ENCODE measurements at regions not wholly inside any gene's neighbourhood (a gene's known extent, or its start where the extent isn't known, plus 50 kb on each side); places are given as distances from the start of the nearest gene placed in this dataset.

DNA sequence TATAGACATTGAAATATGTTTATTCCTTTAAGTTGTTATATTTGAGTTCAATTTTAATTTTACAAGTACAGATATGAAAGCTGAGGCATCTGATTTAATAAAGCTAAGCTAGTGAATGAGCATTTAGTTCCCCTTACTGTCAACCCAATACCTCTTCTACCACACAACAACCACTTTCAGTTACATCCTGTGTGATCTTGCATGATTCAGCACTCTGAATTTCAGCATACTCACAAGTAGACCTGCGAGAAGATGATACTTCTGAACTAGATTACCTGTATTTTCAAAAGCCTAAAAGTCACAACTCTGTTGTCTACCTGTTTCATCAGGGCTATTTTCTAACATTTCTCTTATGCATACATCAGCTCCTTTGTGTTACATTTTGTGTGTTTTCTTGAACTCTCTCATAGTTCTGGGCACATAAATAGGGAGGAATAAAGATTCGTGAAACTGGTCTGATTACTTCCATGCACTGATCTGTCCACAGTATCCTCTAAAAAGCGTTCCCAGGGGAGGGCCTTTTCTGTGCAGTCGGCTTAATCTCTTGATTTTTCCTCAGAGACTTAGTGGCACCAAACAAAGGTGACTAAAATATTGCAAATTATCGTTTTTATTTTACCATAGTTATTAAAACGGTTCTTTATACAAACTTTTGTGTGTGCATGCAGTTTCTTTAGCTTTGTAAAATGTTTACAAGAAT is 2025.5 kb upstream of the NUDT12 start:
- TF ChIP-seq, protein P1, sequence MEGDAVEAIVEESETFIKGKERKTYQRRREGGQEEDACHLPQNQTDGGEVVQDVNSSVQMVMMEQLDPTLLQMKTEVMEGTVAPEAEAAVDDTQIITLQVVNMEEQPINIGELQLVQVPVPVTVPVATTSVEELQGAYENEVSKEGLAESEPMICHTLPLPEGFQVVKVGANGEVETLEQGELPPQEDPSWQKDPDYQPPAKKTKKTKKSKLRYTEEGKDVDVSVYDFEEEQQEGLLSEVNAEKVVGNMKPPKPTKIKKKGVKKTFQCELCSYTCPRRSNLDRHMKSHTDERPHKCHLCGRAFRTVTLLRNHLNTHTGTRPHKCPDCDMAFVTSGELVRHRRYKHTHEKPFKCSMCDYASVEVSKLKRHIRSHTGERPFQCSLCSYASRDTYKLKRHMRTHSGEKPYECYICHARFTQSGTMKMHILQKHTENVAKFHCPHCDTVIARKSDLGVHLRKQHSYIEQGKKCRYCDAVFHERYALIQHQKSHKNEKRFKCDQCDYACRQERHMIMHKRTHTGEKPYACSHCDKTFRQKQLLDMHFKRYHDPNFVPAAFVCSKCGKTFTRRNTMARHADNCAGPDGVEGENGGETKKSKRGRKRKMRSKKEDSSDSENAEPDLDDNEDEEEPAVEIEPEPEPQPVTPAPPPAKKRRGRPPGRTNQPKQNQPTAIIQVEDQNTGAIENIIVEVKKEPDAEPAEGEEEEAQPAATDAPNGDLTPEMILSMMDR (conservative IDR thresholded peaks at IDR 0.05) = no peak
- H3K27ac ChIP-seq = no peak overlapping the region

DNA sequence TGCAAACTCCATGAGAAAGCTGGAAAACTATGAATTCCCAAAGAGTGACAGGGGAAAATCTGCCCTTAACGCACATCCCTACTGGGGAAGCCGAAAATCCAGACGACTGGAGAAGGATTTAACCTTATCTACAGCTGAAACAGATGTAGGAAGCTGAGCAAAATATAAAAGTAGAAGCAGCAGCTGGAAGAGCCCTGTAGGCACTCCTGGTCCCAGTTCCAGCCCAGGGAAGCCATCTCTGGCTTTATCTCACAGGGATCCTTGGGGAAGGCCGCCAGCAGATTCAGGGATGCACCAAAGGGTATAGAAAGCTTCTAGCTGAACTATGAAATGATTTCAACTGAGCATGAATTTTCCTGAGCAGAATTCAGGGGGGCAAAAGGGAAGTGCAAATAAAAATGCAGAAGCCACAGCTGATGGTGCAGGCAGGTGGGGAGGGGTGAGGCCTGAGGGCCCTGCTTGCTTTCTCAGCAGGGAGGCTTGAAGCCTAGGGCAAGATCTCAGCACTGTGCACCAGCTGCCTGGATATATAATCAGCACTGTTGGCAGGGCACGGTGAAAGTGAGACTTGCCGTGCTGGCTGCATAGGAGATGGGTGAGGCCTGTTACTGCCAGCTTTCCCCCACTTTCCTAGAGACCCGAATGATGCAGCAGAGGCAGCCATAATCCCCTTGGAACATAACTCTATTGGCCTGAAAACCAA is 2019.5 kb upstream of the NUDT12 start:
- H3K27ac ChIP-seq = no peak overlapping the region
- TF ChIP-seq, protein P1 (conservative IDR thresholded peaks at IDR 0.05) = no peak

DNA sequence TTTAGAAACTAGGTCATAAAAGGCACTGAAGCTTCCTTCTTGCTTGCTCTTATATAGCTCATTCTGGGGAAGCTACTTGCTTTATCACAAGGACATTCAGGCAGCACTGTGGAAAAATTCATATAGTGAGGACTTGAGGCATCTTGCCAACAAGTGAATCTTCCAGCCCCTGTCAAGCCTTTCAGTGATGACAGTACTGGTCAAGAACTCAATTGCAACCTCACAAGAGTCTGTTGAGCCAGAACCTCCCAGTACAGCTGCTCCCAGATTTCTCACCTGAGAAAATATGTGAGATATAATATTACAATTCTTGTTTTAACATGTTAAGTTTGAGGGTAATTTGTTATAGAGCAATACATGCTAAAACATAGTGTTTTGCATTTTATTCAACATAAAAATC is 2011.0 kb upstream of the NUDT12 start:
- H3K27ac ChIP-seq = no peak overlapping the region
- TF ChIP-seq, protein P1 (conservative IDR thresholded peaks at IDR 0.05) = no peak

DNA sequence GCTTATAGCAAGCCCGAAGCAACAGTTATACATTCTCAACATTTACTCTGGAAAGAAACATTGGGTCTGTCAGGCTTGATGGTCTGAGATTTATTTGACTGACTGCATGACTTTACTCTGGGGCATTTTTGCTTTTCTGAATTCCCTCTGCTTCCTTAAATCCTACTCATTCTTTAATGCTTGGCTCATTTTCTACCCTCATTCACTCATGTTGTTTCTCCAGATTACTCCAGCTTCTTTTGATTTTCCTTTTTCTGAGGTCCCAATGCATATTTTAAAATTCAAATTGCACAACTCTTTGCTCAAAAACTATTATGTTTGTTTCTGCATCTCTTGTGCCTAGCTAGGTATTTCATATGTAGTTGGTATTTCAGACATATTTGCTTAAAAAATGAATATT is 2002.9 kb upstream of the NUDT12 start:
- TF ChIP-seq, protein P1 (conservative IDR thresholded peaks at IDR 0.05) = no peak

GRCh38 chr5:105563842-105564241 is 2001.3 kb upstream of the NUDT12 start:
- H3K27ac ChIP-seq = no peak overlapping the region
- TF ChIP-seq, protein P1 (conservative IDR thresholded peaks at IDR 0.05) = no peak

More for the DNA sequence above, 2002.9 kb upstream of the NUDT12 start:
- no peak overlapping the region for H3K27ac ChIP-seq

GRCh38 chr5:105554568-105555169 is 1992.1 kb upstream of the NUDT12 start:
- TF ChIP-seq, protein P1 (conservative IDR thresholded peaks at IDR 0.05) = no peak
- H3K27ac ChIP-seq = no peak overlapping the region

DNA sequence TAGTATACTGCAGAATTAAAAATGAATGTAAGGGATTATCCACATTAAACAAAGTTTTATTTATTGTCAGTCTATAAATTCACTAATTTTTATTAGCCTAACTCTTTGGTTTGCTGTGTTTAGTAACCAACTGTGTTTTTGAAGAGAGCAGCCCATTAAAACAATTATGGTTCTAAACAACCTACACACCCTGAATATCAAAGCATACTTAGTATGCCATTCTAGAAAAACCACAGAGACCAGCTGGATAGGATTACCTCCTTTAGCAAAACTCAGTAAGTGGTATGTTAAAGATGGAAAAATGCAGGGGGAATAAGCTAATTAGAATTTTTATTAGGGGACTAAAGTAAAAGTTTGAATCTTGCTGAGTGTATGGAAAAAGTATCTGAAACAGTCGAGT is 1981.7 kb upstream of the NUDT12 start:
- TF ChIP-seq, protein P1 (conservative IDR thresholded peaks at IDR 0.05) = no peak

More for the DNA sequence above, 1981.7 kb upstream of the NUDT12 start:
- H3K27ac ChIP-seq = no peak overlapping the region

All from VCaP (cell line).